MCF 10A (cell line): ENCODE measurements at regions not wholly inside any gene's neighbourhood (a gene's known extent, or its start where the extent isn't known, plus 50 kb on each side); places are given as distances from the start of the nearest gene placed in this dataset.

Experiments
- BruUV-seq: library from RNA; stranded (reverse); fragments of 400-500 nt; replicated peaks from 2 replicates; lab custom pipeline; 2021; lab: Mats Ljungman, UMichigan
- CTCF ChIA-PET: fragments of 300-600 bp; sonication (Branson Sonifier 250); formaldehyde crosslinking; extraction: SDS; loops from one replicate; lab custom pipeline; 2021; ENCODE audit warnings: antibody characterized with exemption, inconsistent platforms; lab: Yijun Ruan, JAX
- POLR2A ChIA-PET: fragments of 300-600, 350-650 bp; sonication (Branson Sonifier 250); formaldehyde crosslinking; extraction: SDS; loops from one replicate; lab custom pipeline; 2020; ENCODE audit warnings: antibody characterized with exemption, inconsistent platforms; lab: Yijun Ruan, JAX
- DNase-seq: peaks from one replicate; pipeline ENCODE4 v3.0.0-alpha.2; 2018; ENCODE audit not compliant: unreplicated experiment
- H3K27ac Mint-ChIP-seq: one replicate; pipeline ENCODE4 v1.8.0; 2022; ENCODE audit warnings: mild to moderate bottlenecking, low read depth, mixed read lengths; ENCODE audit not compliant: unreplicated experiment
- H3K27me3 Mint-ChIP-seq: one replicate; pipeline ENCODE4 v1.8.0; 2022; ENCODE audit warnings: mixed read lengths; ENCODE audit not compliant: insufficient read depth, unreplicated experiment
- H3K36me3 Mint-ChIP-seq: one replicate; pipeline ENCODE4 v1.8.0; 2022; ENCODE audit warnings: mild to moderate bottlenecking, moderate library complexity, mixed read lengths; ENCODE audit not compliant: insufficient read depth, unreplicated experiment
- H3K4me1 Mint-ChIP-seq: one replicate; pipeline ENCODE4 v1.8.0; 2022; ENCODE audit warnings: mixed read lengths; ENCODE audit not compliant: insufficient read depth, unreplicated experiment
- H3K4me3 Mint-ChIP-seq: one replicate; pipeline ENCODE4 v1.8.0; 2022; ENCODE audit warnings: mild to moderate bottlenecking, moderate library complexity, mixed read lengths; ENCODE audit not compliant: unreplicated experiment
- H3K9me3 Mint-ChIP-seq: one replicate; pipeline ENCODE4 v1.8.0; 2022; ENCODE audit warnings: mixed read lengths; ENCODE audit not compliant: unreplicated experiment
- CTCF ChIP-seq: fragments of 200-600 bp; IDR thresholded peaks from one replicate; pipeline ENCODE4 v1.8.0; 2022; ENCODE audit warnings: antibody characterized with exemption, mild to moderate bottlenecking; ENCODE audit not compliant: unreplicated experiment
- intact Hi-C: fragments of 100-400 bp; cut with micrococcal nuclease; formaldehyde crosslinking; loops from 2 replicates; pipeline ENCODE4 v1.14.1; 2022

DNA sequence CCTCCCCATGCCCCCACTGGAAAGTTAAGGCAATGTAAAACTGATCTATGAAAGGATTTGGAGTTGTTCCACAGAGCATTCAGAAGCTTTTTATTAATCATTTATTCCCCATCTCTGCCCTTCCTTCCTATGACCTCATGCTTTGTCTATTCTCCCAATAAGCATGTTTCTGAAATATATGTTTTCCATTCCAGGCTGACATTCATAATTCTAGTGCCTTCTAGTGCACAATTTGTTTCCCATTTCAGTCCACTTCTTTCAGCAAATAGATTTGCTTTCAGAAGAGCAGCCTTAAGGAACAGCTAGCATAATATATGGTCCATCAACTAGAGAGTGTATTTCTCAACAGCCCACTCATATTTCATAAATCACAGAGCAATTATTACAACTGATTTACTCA, 77.1 kb upstream of the ATXN3L start:
- no peak for DNase-seq
- ChIA-PET POLR2A (interaction anchor here (1.2 to 4.2 kb wide), 4 partner anchors 9 to 39 kb away, joined by 3 to 18 read pairs (median 4); no protein-coding TSS in a partner anchor), CTCF (interaction anchor here (0.8 to 1.4 kb wide), 4 partner anchors 9 to 450 kb away, joined by 3 to 6 read pairs (median 4); no protein-coding TSS in a partner anchor)
- Mint-ChIP-seq H3K27ac (peak overlapping the region; percentile 83), H3K36me3 (no peaks in the 10 kb centered on the region), H3K27me3 (peaks cover 11% of the 10 kb centered on the region), H3K9me3 (peaks cover 7% of the 10 kb centered on the region), H3K4me1 (peaks cover 33% of the 10 kb centered on the region), H3K4me3 (no peak overlapping the region)
- intact Hi-C loops = loop anchor here (5.0 kb wide), 1 partner anchor 175 kb away; no protein-coding TSS in a partner anchor
- no peak for TF ChIP-seq CTCF
- BruUV-seq = no TSS peak

DNA sequence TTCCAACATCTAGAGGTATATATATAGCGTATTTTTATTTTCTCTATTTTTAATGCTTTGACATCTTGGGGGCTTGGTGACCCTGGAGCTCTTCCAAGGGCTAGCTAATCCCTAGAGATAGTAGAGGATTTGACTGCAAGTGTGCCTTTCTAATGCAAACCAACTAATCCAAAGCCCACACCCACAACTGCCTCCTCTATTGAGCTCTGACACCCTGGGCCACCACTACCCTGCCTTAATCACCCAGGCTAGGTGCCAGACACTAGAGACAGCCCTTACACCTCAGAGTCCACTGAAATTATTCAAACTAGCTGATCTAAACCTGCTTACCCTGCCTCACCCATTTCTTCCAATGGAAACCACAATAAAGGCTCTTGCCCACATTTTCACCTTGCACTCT, 69.6 kb upstream of the ATXN3L start:
- no peak for DNase-seq
- intact Hi-C loops = no loop called here
- ChIA-PET POLR2A (no interaction called here), CTCF (interaction anchor here (1.3 kb wide), 1 partner anchor 442 kb away, joined by 3 read pairs; no protein-coding TSS in a partner anchor)
- no peak overlapping the region for H3K27ac Mint-ChIP-seq
- no TSS peak for BruUV-seq
- H3K27me3 Mint-ChIP-seq = no peaks in the 10 kb centered on the region
- TF ChIP-seq CTCF = no peak
- H3K4me3 Mint-ChIP-seq = no peak overlapping the region
- H3K36me3 Mint-ChIP-seq = no peaks in the 10 kb centered on the region
- no peaks in the 10 kb centered on the region for H3K9me3 Mint-ChIP-seq
- H3K4me1 Mint-ChIP-seq = peaks cover 6% of the 10 kb centered on the region

DNA sequence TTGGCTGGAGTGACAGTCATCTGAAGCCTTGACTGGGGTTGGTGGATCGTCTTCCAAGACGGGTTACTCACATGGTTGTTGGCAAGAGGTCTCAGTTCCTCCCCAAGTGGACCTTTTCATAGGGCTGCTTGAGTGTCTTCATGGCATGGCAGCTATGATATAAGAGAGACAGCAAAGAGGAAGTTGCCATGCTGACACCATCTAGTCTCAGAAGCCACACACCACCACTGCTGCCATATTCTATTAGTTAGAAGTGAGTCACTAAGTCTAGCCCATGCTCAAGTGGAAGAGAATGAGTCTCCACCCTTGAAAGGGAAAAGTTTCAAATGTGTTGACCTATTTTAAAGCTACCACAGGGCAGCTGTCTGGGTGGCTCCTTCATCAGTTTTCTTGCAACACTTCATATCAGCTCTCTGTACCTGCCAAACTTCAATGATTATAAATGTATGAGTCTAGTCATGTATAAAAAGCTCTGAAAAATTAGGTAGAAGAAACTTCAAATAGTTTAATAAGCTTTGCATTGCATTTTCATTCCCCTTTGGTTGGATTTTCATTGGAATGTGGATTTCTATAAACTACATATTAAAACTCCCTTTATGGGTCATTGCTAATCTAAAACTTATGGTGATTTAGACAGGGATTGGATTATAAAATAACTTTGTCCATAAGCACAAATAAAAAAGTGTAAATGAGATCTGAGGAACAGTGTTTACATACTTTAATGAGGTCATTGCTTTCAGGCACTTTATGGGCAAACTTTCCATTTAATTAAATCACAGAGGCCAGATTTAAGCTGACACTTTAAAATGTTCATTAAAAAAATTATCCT, 68.0 kb upstream of the ATXN3L start:
- CTCF ChIA-PET = interaction anchor here (0.7 kb wide), 3 partner anchors 9 to 1444 kb away, joined by 3 read pairs; no protein-coding TSS in a partner anchor
- no peak for DNase-seq

More for the DNA sequence above, 68.0 kb upstream of the ATXN3L start:
- no peak for TF ChIP-seq CTCF
- Mint-ChIP-seq H3K9me3 (no peaks in the 10 kb centered on the region), H3K36me3 (no peaks in the 10 kb centered on the region), H3K4me3 (no peak overlapping the region), H3K27me3 (no peaks in the 10 kb centered on the region), H3K27ac (no peak overlapping the region), H3K4me1 (peaks cover 6% of the 10 kb centered on the region)
- intact Hi-C loops = no loop called here
- BruUV-seq = no TSS peak
- POLR2A ChIA-PET = interaction anchor here (0.6 to 1.3 kb wide), 4 partner anchors 10 to 375 kb away, joined by 3 to 4 read pairs (median 4); no protein-coding TSS in a partner anchor
